Neural progenitor cell (in vitro differentiated cells): ENCODE measurements at regions not wholly inside any gene's neighbourhood (a gene's known extent, or its start where the extent isn't known, plus 50 kb on each side); places are given as distances from the start of the nearest gene placed in this dataset.

Experiments used
- CTCF ChIP-seq: fragments of 200-600 bp; sonication (generic); IDR thresholded peaks from 2 replicates; pipeline ENCODE4 v1.5.1; 2017; ENCODE audit warnings: antibody characterized with exemption, mild to moderate bottlenecking
- EZH2 ChIP-seq: fragments of 200-600 bp; sonication (generic); IDR thresholded peaks from 2 replicates; pipeline ENCODE4 v1.6.1; 2017; ENCODE audit warnings: antibody characterized with exemption, mild to moderate bottlenecking, moderate library complexity

- TF ChIP-seq EZH2 (no peak), CTCF (peak; percentile 69)
Measured at GRCh38 chr3:109532257-109533216, 195.2 kb upstream of the DPPA4 start.
